LNCaP clone FGC (cell line): ENCODE measurements at regions not wholly inside any gene's neighbourhood (a gene's known extent, or its start where the extent isn't known, plus 50 kb on each side); places are given as distances from the start of the nearest gene placed in this dataset.
A peak's percentile ranks its signal among the peaks of the same experiment; 100 is the strongest.

Experiments
- DNase-seq: peaks from one replicate; pipeline ENCODE4 v3.0.0-alpha.2; 2011; ENCODE audit warnings: low read depth
- H3K4me3 ChIP-seq: 2 replicates; pipeline ENCODE4 v1.5.1; 2011; ENCODE audit warnings: mild to moderate bottlenecking, low read depth, low read length, control low read depth
- TF ChIP-seq, protein P1 (sequence below): IDR thresholded peaks from 2 replicates; pipeline ENCODE4 v1.5.1; 2012; ENCODE audit warnings: mild to moderate bottlenecking; ENCODE audit not compliant: control insufficient read depth, insufficient read depth; ENCODE audit errors: extremely low read depth

DNA sequence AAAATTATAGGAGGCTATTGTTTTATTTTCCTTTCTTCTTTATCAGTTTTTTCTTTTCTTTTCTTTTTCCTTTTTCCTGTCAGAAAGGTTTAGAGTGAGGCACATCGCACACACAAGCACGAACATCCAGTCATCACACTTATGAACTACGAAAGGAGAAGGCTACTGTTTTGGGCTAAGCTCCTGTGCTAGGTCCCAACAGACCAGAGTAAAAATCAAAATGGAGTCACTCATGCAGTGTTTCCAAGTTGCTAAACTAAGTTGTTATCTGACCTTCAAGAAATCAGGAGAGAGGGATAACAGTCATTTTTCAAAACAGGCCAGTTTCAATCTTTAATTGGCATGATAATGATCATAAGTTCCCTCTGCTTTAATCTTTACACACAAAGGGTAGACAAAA is 93.6 kb downstream of the CD24 start:
- DNase-seq: no peak
- H3K4me3 ChIP-seq: no peak overlapping the region
- TF ChIP-seq, protein P1, sequence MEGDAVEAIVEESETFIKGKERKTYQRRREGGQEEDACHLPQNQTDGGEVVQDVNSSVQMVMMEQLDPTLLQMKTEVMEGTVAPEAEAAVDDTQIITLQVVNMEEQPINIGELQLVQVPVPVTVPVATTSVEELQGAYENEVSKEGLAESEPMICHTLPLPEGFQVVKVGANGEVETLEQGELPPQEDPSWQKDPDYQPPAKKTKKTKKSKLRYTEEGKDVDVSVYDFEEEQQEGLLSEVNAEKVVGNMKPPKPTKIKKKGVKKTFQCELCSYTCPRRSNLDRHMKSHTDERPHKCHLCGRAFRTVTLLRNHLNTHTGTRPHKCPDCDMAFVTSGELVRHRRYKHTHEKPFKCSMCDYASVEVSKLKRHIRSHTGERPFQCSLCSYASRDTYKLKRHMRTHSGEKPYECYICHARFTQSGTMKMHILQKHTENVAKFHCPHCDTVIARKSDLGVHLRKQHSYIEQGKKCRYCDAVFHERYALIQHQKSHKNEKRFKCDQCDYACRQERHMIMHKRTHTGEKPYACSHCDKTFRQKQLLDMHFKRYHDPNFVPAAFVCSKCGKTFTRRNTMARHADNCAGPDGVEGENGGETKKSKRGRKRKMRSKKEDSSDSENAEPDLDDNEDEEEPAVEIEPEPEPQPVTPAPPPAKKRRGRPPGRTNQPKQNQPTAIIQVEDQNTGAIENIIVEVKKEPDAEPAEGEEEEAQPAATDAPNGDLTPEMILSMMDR: no peak

DNA sequence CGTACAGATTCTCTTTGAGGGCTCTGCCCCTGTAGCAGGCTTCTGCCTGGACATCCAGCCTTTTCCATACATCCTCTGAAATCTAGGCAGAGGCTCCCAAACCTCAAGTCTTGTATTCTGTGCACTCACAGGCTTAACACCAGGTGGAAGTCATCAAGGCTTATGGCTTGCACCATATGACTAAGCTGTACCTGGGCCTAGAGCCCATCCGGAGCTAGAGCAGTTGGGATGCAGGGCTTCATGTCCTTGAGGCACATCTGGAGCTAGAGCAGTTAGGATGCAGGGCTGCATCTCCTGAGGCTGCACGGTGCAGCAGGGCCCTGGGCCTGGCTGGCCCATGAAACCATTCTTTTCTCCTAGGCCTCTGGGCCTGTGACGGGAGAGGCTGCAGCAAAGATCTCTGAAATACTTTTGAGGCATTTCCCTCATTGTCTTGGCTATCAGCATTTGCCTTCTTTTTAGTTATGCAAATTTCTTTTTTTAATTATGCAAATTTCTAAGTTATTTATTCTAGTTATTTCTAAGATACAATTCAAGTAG is 98.7 kb downstream of the CD24 start:
- TF ChIP-seq, protein P1: no peak
- H3K4me3 ChIP-seq: no peak overlapping the region
- no peak for DNase-seq

DNA sequence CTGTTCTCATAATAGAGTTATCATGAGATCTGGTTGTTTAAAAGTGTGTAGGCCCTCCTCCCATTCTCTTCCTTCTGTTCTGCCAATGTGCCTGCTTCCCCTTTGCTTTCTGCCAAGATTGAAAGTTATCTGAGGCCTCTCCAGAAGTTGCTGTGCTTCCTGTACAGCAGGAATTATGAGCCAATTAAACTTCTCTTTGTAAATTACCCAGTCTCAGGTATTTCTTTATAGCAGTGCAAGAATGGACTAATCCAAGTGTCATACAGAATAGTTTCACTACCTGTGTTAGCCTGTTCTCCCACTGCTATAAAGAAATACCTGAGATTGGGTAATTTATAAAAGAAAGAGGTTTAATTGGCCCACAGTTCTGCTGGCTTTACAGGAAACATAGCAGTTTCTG is 100.0 kb downstream of the CD24 start:
- TF ChIP-seq, protein P1: no peak
- H3K4me3 ChIP-seq: no peak overlapping the region
- peak; percentile 59 for DNase-seq

DNA sequence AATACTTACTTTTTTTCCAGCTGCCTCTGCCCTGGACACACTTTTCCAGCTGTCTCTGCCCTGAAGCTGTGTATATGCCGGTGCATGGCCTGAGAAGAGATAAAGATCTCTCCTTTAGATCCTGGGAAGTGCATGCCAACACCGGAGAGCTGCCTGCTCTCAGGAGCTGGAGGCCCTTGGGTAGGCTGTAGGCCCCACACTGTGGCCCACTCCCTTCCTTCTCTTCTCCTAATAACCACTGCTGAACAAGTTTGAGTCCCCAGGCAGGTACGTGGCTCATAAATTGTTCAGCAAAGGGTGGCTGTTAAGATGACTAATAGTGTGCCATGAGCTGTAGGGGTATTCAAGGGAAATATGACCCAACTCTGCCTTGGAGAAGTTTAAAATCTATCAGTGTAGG is 102.5 kb downstream of the CD24 start:
- DNase-seq: peak; percentile 25

GRCh38 chr6:106870824-106871717 is 103.5 kb downstream of the CD24 start:
- H3K4me3 ChIP-seq: no peak overlapping the region
- no peak for DNase-seq
- TF ChIP-seq, protein P1: no peak

More for the DNA sequence above, 102.5 kb downstream of the CD24 start:
- TF ChIP-seq, protein P1: no peak
- no peak overlapping the region for H3K4me3 ChIP-seq

DNA sequence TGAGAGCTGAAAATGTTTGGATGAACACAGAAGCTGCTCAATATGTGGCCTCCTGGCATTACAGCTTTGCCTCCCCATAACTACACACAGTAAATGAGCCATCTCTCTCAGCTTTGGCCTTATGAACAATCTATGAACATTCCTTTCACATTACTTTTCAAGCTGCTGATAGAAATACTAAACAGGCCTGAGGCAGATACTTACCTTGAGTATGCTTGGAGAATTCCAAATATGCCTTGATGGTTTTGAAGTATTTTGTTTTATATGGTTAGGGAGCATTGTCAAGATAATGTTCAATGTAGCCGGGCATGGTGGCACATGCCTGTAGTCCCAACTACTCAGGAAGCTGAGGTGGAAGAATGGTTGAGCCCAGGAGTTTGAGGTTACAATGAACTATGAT is 104.5 kb downstream of the CD24 start:
- no peak for DNase-seq
- no peak overlapping the region for H3K4me3 ChIP-seq
- TF ChIP-seq, protein P1: no peak

- no peak for DNase-seq
- H3K4me3 ChIP-seq: no peak overlapping the region
- TF ChIP-seq, protein P1: no peak
Measured at GRCh38 chr6:106869203-106869602, 105.3 kb downstream of the CD24 start.
